Gastroesophageal sphincter (tissue), 4 donors: ENCODE measurements at regions not wholly inside any gene's neighbourhood (a gene's known extent, or its start where the extent isn't known, plus 50 kb on each side); places are given as distances from the start of the nearest gene placed in this dataset.

Experiments
- ATAC-seq: fragments of 150-250 bp; one replicate; pipeline ENCODE4 v1.9.1; 2016; ENCODE audit warnings: mild to moderate bottlenecking, moderate library complexity
- H3K27ac ChIP-seq, 4 donors: fragments of 200-600 bp; sonication (generic) in 3 of 4; 1 replicate in 3 of 4; 2 replicates in 1 of 4; pipeline ENCODE4 v1.5.1; 2016 to 2019
- H3K27me3 ChIP-seq: fragments of 200-600 bp; sonication (generic); one replicate; pipeline ENCODE4 v1.5.1; 2019
- H3K36me3 ChIP-seq, 2 donors: fragments of 200-600 bp; sonication (generic); one replicate each; pipeline ENCODE4 v1.5.1; 2019; ENCODE audit warnings: control low read depth in 1 of 2
- H3K4me1 ChIP-seq, 3 donors: fragments of 200-600 bp; sonication (generic); 1 replicate in 2 of 3; 2 replicates in 1 of 3; pipeline ENCODE4 v1.5.1; 2016 to 2019; ENCODE audit warnings: control low read depth in 2 of 3
- H3K4me3 ChIP-seq, 2 donors: fragments of 200-600 bp; sonication (generic); one replicate each; pipeline ENCODE4 v1.5.1; 2019; ENCODE audit warnings: mild to moderate bottlenecking in 1 of 2, moderate library complexity in 1 of 2
- H3K9me3 ChIP-seq, 3 donors: fragments of 200-600 bp; sonication (generic); one replicate each; pipeline ENCODE4 v1.5.1; 2017 to 2019; ENCODE audit warnings: control low read depth in 2 of 3
- EP300 ChIP-seq: sonication (generic); formaldehyde crosslinking; IDR thresholded peaks from one replicate; pipeline ENCODE4 v1.6.1; 2017; ENCODE audit warnings: antibody characterized with exemption, mild to moderate bottlenecking
- POLR2A ChIP-seq, 2 donors: fragments of 450-650 bp; IDR thresholded peaks; one replicate each; pipeline ENCODE4 v1.6.1; 2017; ENCODE audit warnings: antibody characterized with exemption in 2 of 2, mild to moderate bottlenecking in 2 of 2, moderate library complexity in 1 of 2
- POLR2AphosphoS5 ChIP-seq: sonication (generic); formaldehyde crosslinking; IDR thresholded peaks from one replicate; pipeline ENCODE4 v1.6.1; 2017; ENCODE audit warnings: antibody characterized with exemption
- WGBS, 2 donors: methylation state at CpG; one replicate each; pipeline ENCODE4 v1.1.5; 2018; ENCODE audit warnings: low coverage in 1 of 2; 5-methylcytosine and 5-hydroxymethylcytosine counted together
- TF ChIP-seq, protein P1 (sequence below), 4 experiments: fragments of 200-600 bp in 2 of 4; fragments of 450-650 bp in 2 of 4; sonication (generic) in 1 of 4; IDR thresholded peaks; one replicate each; pipeline ENCODE4 v1.5.1; 2017 to 2019; ENCODE audit warnings: antibody characterized with exemption in 4 of 4, mild to moderate bottlenecking in 2 of 4, moderate library complexity in 2 of 4

DNA sequence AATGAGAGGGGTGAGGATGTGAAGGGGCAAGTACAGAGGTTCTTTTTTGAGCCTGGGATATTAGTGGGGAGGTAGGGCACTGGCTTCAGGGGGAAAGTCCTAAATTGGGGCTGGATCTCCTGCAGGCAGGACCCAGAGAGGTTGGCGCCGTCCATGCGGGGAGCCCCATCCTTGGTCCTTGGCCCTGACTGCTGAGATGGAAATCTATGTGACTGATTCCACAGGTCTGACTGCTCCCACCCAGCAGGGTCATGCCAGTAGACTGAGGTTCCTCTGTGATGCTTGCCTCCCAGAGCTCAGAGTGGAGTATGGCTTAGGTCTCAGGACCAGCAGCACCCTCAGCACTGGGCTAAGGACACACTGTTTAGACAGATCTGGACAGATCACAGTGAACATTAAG is 988.6 kb upstream of the TMEM132C start:
- H3K27ac ChIP-seq: no peak overlapping the region
- peaks cover 45% of the 10 kb centered on the region for H3K27me3 ChIP-seq
- TF ChIP-seq POLR2AphosphoS5: no peak
- TF ChIP-seq, protein P1, sequence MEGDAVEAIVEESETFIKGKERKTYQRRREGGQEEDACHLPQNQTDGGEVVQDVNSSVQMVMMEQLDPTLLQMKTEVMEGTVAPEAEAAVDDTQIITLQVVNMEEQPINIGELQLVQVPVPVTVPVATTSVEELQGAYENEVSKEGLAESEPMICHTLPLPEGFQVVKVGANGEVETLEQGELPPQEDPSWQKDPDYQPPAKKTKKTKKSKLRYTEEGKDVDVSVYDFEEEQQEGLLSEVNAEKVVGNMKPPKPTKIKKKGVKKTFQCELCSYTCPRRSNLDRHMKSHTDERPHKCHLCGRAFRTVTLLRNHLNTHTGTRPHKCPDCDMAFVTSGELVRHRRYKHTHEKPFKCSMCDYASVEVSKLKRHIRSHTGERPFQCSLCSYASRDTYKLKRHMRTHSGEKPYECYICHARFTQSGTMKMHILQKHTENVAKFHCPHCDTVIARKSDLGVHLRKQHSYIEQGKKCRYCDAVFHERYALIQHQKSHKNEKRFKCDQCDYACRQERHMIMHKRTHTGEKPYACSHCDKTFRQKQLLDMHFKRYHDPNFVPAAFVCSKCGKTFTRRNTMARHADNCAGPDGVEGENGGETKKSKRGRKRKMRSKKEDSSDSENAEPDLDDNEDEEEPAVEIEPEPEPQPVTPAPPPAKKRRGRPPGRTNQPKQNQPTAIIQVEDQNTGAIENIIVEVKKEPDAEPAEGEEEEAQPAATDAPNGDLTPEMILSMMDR (IDR thresholded peaks at IDR 0.05): no peak
- 77% methylated on average over 3 of the region's 3 CpGs; no CpG with 5 or more reads in 1 of the 2 donors for WGBS, 2 donors
- no peaks in the 10 kb centered on the region for H3K9me3 ChIP-seq
- ATAC-seq: no peak
- no peaks in the 10 kb centered on the region for H3K36me3 ChIP-seq
- no peak overlapping the region for H3K4me3 ChIP-seq
- peaks cover 0 to 6% (median 0%) of the 10 kb centered on the region in 3 donors for H3K4me1 ChIP-seq

DNA sequence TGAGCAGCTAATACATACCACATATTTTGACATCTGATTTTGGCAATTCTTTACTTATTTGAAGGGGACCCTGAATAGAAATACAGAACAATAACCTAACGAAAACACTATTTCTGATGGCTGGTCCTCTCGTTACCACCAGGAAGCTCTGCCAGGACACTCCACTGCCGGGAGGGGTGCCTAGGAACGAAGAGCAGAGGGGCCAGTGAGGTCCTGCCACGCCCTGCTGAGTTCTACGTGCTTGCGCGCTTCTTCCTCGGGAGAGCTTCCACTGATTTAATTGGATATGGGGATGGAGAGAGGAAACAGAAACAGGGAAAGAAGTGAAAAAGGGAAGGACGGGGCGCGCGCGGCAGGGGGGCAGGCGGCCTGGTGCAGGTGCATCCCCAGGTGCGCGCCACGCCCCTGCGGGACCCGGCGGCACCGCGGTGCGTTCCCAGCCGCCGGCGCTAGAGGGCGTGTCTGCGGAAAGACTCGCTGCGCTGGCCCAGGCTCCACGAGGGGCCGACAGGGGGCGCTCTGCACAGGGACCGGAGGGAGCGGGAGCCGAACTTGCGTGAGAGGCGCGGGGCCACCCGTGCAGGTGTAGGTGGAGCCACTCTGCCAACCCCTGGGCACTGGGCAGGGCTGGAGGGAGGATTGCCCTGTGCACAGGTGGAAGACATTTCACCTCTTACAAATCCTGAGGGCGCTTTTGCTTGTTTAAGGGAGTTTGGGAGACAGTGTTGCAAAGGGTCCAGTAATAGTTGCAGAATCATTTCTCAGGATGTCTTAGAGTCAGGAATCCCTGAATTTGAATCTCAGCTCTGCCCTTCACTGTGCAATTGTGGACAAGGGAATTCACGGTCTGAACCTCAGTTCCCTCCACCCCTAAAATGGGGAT is 986.3 kb upstream of the TMEM132C start:
- ATAC-seq: no peak
- no peaks in the 10 kb centered on the region for H3K36me3 ChIP-seq
- H3K4me3 ChIP-seq: no peak overlapping the region
- H3K9me3 ChIP-seq: no peaks in the 10 kb centered on the region
- H3K27me3 ChIP-seq: peaks cover 34% of the 10 kb centered on the region
- no peak overlapping the region for H3K27ac ChIP-seq
- TF ChIP-seq POLR2A (IDR thresholded peaks at IDR 0.05) (no peak), POLR2AphosphoS5 (no peak), EP300 (no peak)
- TF ChIP-seq, protein P1 (IDR thresholded peaks at IDR 0.05): peak; percentile 54 to 98 (median 78)
- WGBS, 2 donors: 42 to 51% methylated on average over 4 to 10 of the region's 43 CpGs
- peaks cover 0 to 6% (median 0%) of the 10 kb centered on the region in 3 donors for H3K4me1 ChIP-seq

DNA sequence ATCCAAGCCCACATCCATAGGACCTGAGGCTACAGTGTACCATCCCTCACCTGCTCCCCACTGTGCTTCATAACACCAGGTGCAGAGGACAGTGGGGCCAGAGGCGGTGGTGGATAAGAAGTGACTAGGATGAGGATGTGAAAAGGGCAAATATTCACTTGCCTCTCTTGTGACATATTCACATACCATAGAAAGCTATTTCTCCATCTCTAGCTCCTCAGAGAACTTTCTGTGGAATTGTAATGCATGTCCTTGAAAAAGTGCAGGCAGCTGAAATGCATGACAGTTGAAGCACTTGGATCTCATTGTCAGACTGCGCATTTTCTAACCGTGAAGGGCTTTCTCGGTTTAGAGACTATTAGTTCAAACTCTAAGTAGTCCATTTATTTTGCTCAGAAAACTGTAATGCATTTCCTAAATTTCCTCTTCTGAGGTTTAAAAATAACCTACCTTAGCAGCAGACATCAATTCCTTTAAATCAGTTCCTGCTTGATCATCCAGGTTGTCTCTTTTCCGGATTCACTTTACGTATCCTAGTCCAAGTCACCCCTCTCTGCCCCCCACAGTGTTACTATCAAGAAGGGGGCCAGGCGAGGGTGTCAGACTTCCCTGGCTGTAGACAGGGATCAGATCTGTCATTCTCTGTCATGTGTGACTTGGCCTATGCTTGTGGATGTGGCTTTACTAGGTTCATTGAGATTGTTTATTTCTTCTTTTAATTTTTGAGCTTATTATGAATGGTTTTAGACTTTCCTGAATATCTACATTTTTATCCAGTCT is 984.0 kb upstream of the TMEM132C start:
- no peak for TF ChIP-seq EP300
- Histone ChIP-seq H3K9me3 (no peaks in the 10 kb centered on the region), H3K36me3 (no peaks in the 10 kb centered on the region), H3K27me3 (peaks cover 31% of the 10 kb centered on the region), H3K27ac (no peak overlapping the region), H3K4me1 (peaks cover 0 to 6% (median 0%) of the 10 kb centered on the region in 3 donors), H3K4me3 (no peak overlapping the region)
- WGBS, 2 donors: 60 to 80% methylated on average over 4 to 7 of the region's 7 CpGs
- no peak for ATAC-seq

DNA sequence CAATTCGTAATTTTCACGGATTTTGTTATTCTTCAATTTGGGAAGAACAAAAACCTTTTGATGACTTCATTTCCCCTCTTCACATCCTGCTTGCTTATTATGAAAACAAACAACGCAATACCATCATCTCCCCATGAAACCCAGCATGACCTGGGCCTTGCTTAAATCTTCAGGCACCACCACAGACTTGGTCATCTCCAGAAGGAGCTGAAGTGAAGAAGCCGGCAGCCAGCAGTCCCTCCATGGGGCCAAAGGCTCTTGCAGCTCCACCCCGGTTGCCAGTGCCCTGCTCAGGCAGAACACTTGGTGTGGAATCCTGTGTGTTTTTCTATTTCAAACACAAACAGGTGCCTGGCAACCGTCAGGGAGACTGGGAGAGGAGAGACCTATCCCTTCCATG is 982.9 kb upstream of the TMEM132C start:
- Histone ChIP-seq H3K4me3 (no peak overlapping the region), H3K9me3 (no peaks in the 10 kb centered on the region), H3K4me1 (peaks cover 0 to 6% (median 0%) of the 10 kb centered on the region in 3 donors), H3K27me3 (peaks cover 21% of the 10 kb centered on the region), H3K36me3 (no peaks in the 10 kb centered on the region), H3K27ac (peak overlapping the region in 3 of 4 donors; percentile 8 to 32 (median 31))
- TF ChIP-seq, protein P1 (IDR thresholded peaks at IDR 0.05): no peak
- 61 to 62% methylated on average over 5 of the region's 6 CpGs for whole genome bisulfite sequencing, 2 donors
- no peak for ATAC-seq

DNA sequence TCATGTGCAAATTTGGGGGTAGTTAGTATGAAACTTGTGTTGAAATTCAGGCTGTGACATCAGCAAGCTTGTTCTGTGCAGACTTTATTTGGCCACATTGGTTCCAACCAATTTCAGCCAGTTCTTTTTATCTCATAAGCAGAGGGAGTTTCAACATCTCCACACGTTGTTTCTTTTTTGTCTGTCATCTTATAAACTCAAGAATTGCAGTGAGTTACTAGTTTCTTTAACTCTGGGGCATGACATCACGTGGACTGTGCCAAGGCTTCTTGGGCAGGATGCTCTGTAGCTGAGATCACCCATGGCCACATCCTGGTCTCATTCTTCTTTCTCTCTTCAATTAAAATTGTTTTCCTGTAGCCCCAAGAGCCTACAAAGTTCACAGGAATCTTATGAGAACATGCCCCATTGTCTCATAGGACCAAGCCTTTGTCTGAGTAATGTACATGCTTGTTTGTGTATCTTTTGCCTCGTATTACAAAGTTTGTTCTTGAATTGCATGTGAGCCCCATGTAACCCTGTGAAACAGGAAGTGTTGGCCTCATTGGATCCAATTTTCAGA is 982.0 kb upstream of the TMEM132C start:
- Histone ChIP-seq H3K27ac (peak overlapping the region in 2 of 4 donors; percentile 20 to 32), H3K27me3 (peaks cover 12% of the 10 kb centered on the region), H3K4me3 (no peak overlapping the region), H3K36me3 (no peaks in the 10 kb centered on the region), H3K4me1 (peaks cover 0 to 6% (median 0%) of the 10 kb centered on the region in 3 donors), H3K9me3 (no peaks in the 10 kb centered on the region)
- no peak for TF ChIP-seq POLR2AphosphoS5
- no peak for TF ChIP-seq EP300
- no peak for TF ChIP-seq POLR2A (IDR thresholded peaks at IDR 0.05)
- peak; percentile 87 for ATAC-seq
- WGBS, 2 donors: 36 to 50% methylated on average over 3 of the region's 3 CpGs
